A549 (cell line): ENCODE measurements at regions not wholly inside any gene's neighbourhood (a gene's known extent, or its start where the extent isn't known, plus 50 kb on each side); places are given as distances from the start of the nearest gene placed in this dataset.

Experiments used
- ATAC-seq, 2 experiments: fragments of 200-7000 bp in 1 of 2; fragments of >200 bp in 1 of 2; cut with Nextera tagmentation in 1 of 2; cut with Tn5 transposase in 1 of 2; 3 replicates each; pipeline versions ENCODE4 v1.8.0 to v1.9.1; 2018 to 2020; ENCODE audit warnings: mild to moderate bottlenecking in 1 of 2, moderate library complexity in 1 of 2
- CTCF ChIA-PET: fragments of 300-600 bp; sonication (Branson Sonifier 250); formaldehyde crosslinking; extraction: SDS; loops from one replicate; lab custom pipeline; 2021; ENCODE audit warnings: antibody characterized with exemption, inconsistent platforms; lab: Yijun Ruan, JAX
- POLR2A ChIA-PET: fragments of 350-600 bp; formaldehyde crosslinking; extraction: SDS; loops from one replicate; lab custom pipeline; 2021; ENCODE audit warnings: antibody characterized with exemption, inconsistent platforms; lab: Yijun Ruan, JAX
- DNase-seq, 2 experiments: peaks; one replicate each; pipeline versions ENCODE4 v3.0.0 to v3.0.0-alpha.2; 2011 to 2016; ENCODE audit warnings: low read depth in 1 of 2, low spot score in 1 of 2
- FAIRE-seq: peaks from 2 replicates; lab custom pipeline; 2011; peaks lifted over from hg19 to GRCh38; lab: Jason Lieb, UNC
- H3K27ac ChIP-seq, 2 experiments: fragments of >200 bp; sonication (Bioruptor Twin); formaldehyde crosslinking; 3 replicates each; pipeline ENCODE4 v1.5.1; 2016 to 2017
- H3K4me1 ChIP-seq: fragments of >200 bp; sonication (Bioruptor Twin); formaldehyde crosslinking; 3 replicates; pipeline ENCODE4 v1.6.1; 2016
- H3K4me2 ChIP-seq: fragments of >200 bp; sonication (Bioruptor Twin); formaldehyde crosslinking; 3 replicates; pipeline ENCODE4 v1.6.1; 2016
- H3K4me3 ChIP-seq: fragments of >200 bp; sonication (Bioruptor Twin); formaldehyde crosslinking; 3 replicates; pipeline ENCODE4 v1.5.1; 2016
- H3K9me3 ChIP-seq: fragments of >200 bp; sonication (Bioruptor Twin); formaldehyde crosslinking; 3 replicates; pipeline ENCODE4 v1.6.1; 2016
- CBX8 ChIP-seq: fragments of 200-600 bp; sonication (generic); IDR thresholded peaks from 2 replicates; pipeline ENCODE4 v1.6.1; 2016
- CEBPB ChIP-seq, 2 experiments: fragments of >200 bp in 1 of 2; sonication (Bioruptor Twin) in 1 of 2; formaldehyde crosslinking in 1 of 2; IDR thresholded peaks; 2 replicates each; pipeline ENCODE4 v1.6.1; 2012 to 2016
- CHD2 ChIP-seq: fragments of 150-350 bp; IDR thresholded peaks from 2 replicates; pipeline ENCODE4 v1.6.1; 2014; ENCODE audit warnings: low read length; ENCODE audit not compliant: partially characterized antibody
- CHD4 ChIP-seq: fragments of 200-600 bp; sonication (generic); IDR thresholded peaks from 2 replicates; pipeline ENCODE4 v1.6.1; 2016; ENCODE audit warnings: antibody characterized with exemption, mild to moderate bottlenecking, borderline replicate concordance
- EHF ChIP-seq: fragments of 250-450 bp; sonication (Bioruptor Pico); IDR thresholded peaks from 2 replicates; pipeline ENCODE4 v1.5.0; 2020; ENCODE audit warnings: mild to moderate bottlenecking
- EHMT2 ChIP-seq: fragments of 200-600 bp; sonication (generic); IDR thresholded peaks from 2 replicates; pipeline ENCODE4 v1.6.1; 2016; ENCODE audit warnings: antibody characterized with exemption, low read depth, mild to moderate bottlenecking, moderate library complexity
- ESRRA ChIP-seq: fragments of 150-350 bp; IDR thresholded peaks from 2 replicates; pipeline ENCODE4 v1.6.1; 2014; ENCODE audit warnings: mild to moderate bottlenecking, low read length, borderline replicate concordance
- FOSB ChIP-seq: fragments of 250-450 bp; sonication (Bioruptor Pico); IDR thresholded peaks from 2 replicates; pipeline ENCODE4 v1.5.0; 2020; ENCODE audit warnings: mild to moderate bottlenecking, moderate library complexity
- FOXS1 ChIP-seq: fragments of 250-450 bp; sonication (Bioruptor Pico); IDR thresholded peaks from 2 replicates; pipeline ENCODE4 v1.5.0; 2020; ENCODE audit warnings: mild to moderate bottlenecking, moderate library complexity
- HDAC2 ChIP-seq: fragments of 200-600 bp; sonication (generic); IDR thresholded peaks from 2 replicates; pipeline ENCODE4 v1.6.1; 2016
- HMGXB4 ChIP-seq: fragments of 250-450 bp; sonication (Bioruptor Pico); IDR thresholded peaks from 2 replicates; pipeline ENCODE4 v1.5.0; 2021; ENCODE audit warnings: mild to moderate bottlenecking, moderate library complexity, borderline replicate concordance
- HOXA7 ChIP-seq: fragments of 250-450 bp; sonication (Bioruptor Pico); IDR thresholded peaks from 2 replicates; pipeline ENCODE4 v1.5.0; 2020; ENCODE audit warnings: mild to moderate bottlenecking, moderate library complexity
- HOXB13 ChIP-seq: fragments of 250-450 bp; sonication (Bioruptor Pico); IDR thresholded peaks from 2 replicates; pipeline ENCODE4 v1.5.0; 2020; ENCODE audit warnings: low read depth, mild to moderate bottlenecking, moderate library complexity
- JUN ChIP-seq, 2 experiments: fragments of >200 bp; sonication (Bioruptor Twin); formaldehyde crosslinking; IDR thresholded peaks; 2 replicates in 1 of 2; 3 replicates in 1 of 2; pipeline ENCODE4 v1.6.1; 2016 to 2017
- JUNB ChIP-seq: fragments of >200 bp; sonication (Bioruptor Twin); formaldehyde crosslinking; IDR thresholded peaks from 2 replicates; pipeline ENCODE4 v1.6.1; 2016
- KDM1A ChIP-seq: fragments of 200-600 bp; sonication (generic); IDR thresholded peaks from 2 replicates; pipeline ENCODE4 v1.6.1; 2016; ENCODE audit warnings: low read depth, mild to moderate bottlenecking
- MAFK ChIP-seq: fragments of 450-650 bp; IDR thresholded peaks from 2 replicates; pipeline ENCODE4 v1.6.1; 2014; ENCODE audit not compliant: partially characterized antibody
- MYC ChIP-seq: IDR thresholded peaks from 2 replicates; pipeline ENCODE4 v1.6.1; 2012; ENCODE audit warnings: mild to moderate bottlenecking, inconsistent platforms, low read length, improper control_type of control experiment, borderline replicate concordance
- NFE2L2 ChIP-seq: fragments of 150-350 bp; conservative IDR thresholded peaks from 2 replicates; pipeline ENCODE4 v1.6.1; 2014; ENCODE audit warnings: low read length
- POLR2A ChIP-seq: IDR thresholded peaks from 2 replicates; pipeline ENCODE4 v1.6.1; 2012; ENCODE audit warnings: mild to moderate bottlenecking, low read length
- RARB ChIP-seq: fragments of 250-450 bp; sonication (Bioruptor Pico); IDR thresholded peaks from 2 replicates; pipeline ENCODE4 v1.8.0; 2021; ENCODE audit warnings: mild to moderate bottlenecking, moderate library complexity
- RFX5 ChIP-seq: fragments of 450-650 bp; IDR thresholded peaks from 2 replicates; pipeline ENCODE4 v1.7.1; 2014; ENCODE audit warnings: antibody characterized with exemption, mild to moderate bottlenecking, moderate library complexity
- SREBF2 ChIP-seq: fragments of 450-650 bp; IDR thresholded peaks from 2 replicates; pipeline ENCODE4 v1.6.1; 2014; ENCODE audit warnings: mild to moderate bottlenecking, moderate library complexity
- TFCP2L1 ChIP-seq: fragments of 250-450 bp; sonication (Bioruptor Pico); IDR thresholded peaks from 2 replicates; pipeline ENCODE4 v1.5.0; 2021; ENCODE audit warnings: mild to moderate bottlenecking
- ZSCAN20 ChIP-seq: fragments of 250-450 bp; sonication (Bioruptor Pico); IDR thresholded peaks from 2 replicates; pipeline ENCODE4 v1.8.0; 2022; ENCODE audit warnings: mild to moderate bottlenecking, moderate library complexity
- WGBS: methylation state at CpG from one replicate; pipeline ENCODE4 v1.1.6; 2017; ENCODE audit errors: missing lambda C conversion rate; 5-methylcytosine and 5-hydroxymethylcytosine counted together
- TF ChIP-seq, protein P1 (sequence below): IDR thresholded peaks from 2 replicates; pipeline ENCODE4 v1.6.1; 2012
- TF ChIP-seq, protein P2 (sequence below): fragments of 450-650 bp; IDR thresholded peaks from 2 replicates; pipeline ENCODE4 v1.6.1; 2014; ENCODE audit warnings: antibody characterized with exemption
- TF ChIP-seq, protein P3 (sequence below): fragments of >200 bp; sonication (Bioruptor Twin); formaldehyde crosslinking; IDR thresholded peaks from 2 replicates; pipeline ENCODE4 v1.6.1; 2016
- TF ChIP-seq, protein P4 (sequence below): fragments of 200-600 bp; sonication (generic); IDR thresholded peaks from 2 replicates; pipeline ENCODE4 v1.6.1; 2016; ENCODE audit warnings: antibody characterized with exemption, mild to moderate bottlenecking, moderate library complexity
- TF ChIP-seq, protein P5 (sequence below): IDR thresholded peaks from 2 replicates; pipeline ENCODE4 v1.6.1; 2012; ENCODE audit warnings: low read depth, borderline replicate concordance

GRCh38 chr6:9943026-9943425 is 471.8 kb downstream of the TFAP2A start:
- FAIRE-seq (no peak), DNase-seq (no peak), ATAC-seq (no peak)
- 77% methylated on average over 9 of the region's 9 CpGs for WGBS
- no peak overlapping the region for H3K27ac ChIP-seq
- POLR2A ChIA-PET = no interaction called here
- no peaks in the 10 kb centered on the region for H3K4me1 ChIP-seq
- H3K9me3 ChIP-seq = no peaks in the 10 kb centered on the region
- no peak overlapping the region for H3K4me3 ChIP-seq
- TF ChIP-seq JUNB (no peak), HOXA7 (CRISPR knock-in tag) (no peak), KDM1A (no peak), HMGXB4 (CRISPR knock-in tag) (no peak), RARB (no peak), POLR2A (no peak), RFX5 (no peak), SREBF2 (no peak), FOXS1 (no peak), JUN (IDR thresholded peaks at IDR 0.05) (no peak), HDAC2 (no peak), CHD2 (no peak), ZSCAN20 (CRISPR knock-in tag) (no peak), FOSB (CRISPR knock-in tag) (no peak), NFE2L2 (no peak), MAFK (no peak)
- TF ChIP-seq, protein P1, sequence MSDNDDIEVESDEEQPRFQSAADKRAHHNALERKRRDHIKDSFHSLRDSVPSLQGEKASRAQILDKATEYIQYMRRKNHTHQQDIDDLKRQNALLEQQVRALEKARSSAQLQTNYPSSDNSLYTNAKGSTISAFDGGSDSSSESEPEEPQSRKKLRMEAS = no peak
- TF ChIP-seq, protein P2, sequence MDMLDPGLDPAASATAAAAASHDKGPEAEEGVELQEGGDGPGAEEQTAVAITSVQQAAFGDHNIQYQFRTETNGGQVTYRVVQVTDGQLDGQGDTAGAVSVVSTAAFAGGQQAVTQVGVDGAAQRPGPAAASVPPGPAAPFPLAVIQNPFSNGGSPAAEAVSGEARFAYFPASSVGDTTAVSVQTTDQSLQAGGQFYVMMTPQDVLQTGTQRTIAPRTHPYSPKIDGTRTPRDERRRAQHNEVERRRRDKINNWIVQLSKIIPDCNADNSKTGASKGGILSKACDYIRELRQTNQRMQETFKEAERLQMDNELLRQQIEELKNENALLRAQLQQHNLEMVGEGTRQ = no peak
- CTCF ChIA-PET = no interaction called here
- H3K4me2 ChIP-seq = no peak overlapping the region

- Histone ChIP-seq H3K4me3 (no peak overlapping the region), H3K27ac (no peak overlapping the region)
- DNase-seq = no peak
- WGBS = 96% methylated on average over 9 of the region's 26 CpGs
- POLR2A ChIA-PET = no interaction called here
- TF ChIP-seq HOXB13 (no peak), CBX8 (no peak), ZSCAN20 (CRISPR knock-in tag) (no peak)
- TF ChIP-seq, all 56 proteins: peak for 0
- Histone ChIP-seq H3K4me2 (no peak overlapping the region), H3K9me3 (no peaks in the 10 kb centered on the region), H3K4me1 (no peaks in the 10 kb centered on the region)
- CTCF ChIA-PET = no interaction called here
- no peak for ATAC-seq
- FAIRE-seq = no peak
These were observed 472.7 kb downstream of the TFAP2A start for GRCh38 chr6:9942131-9942530.

GRCh38 chr6:9938801-9939200 is 476.1 kb downstream of the TFAP2A start:
- Histone ChIP-seq H3K4me3 (no peak overlapping the region), H3K27ac (no peak overlapping the region), H3K4me1 (no peaks in the 10 kb centered on the region), H3K4me2 (no peak overlapping the region), H3K9me3 (no peaks in the 10 kb centered on the region)
- ChIA-PET POLR2A (no interaction called here), CTCF (no interaction called here)
- ATAC-seq (no peak), DNase-seq (no peak), FAIRE-seq (no peak)
- WGBS = 75% methylated on average over 7 of the region's 7 CpGs
- TF ChIP-seq HDAC2 (no peak), CBX8 (no peak), MYC (no peak), MAFK (no peak), EHMT2 (no peak), FOSB (CRISPR knock-in tag) (no peak), TFCP2L1 (no peak), ESRRA (no peak), CEBPB (IDR thresholded peaks at IDR 0.05) (no peak), CHD4 (no peak), EHF (no peak)
- TF ChIP-seq, protein P2 = no peak
- TF ChIP-seq, protein P3, sequence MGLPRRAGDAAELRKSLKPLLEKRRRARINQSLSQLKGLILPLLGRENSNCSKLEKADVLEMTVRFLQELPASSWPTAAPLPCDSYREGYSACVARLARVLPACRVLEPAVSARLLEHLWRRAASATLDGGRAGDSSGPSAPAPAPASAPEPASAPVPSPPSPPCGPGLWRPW = no peak
- TF ChIP-seq, protein P4, sequence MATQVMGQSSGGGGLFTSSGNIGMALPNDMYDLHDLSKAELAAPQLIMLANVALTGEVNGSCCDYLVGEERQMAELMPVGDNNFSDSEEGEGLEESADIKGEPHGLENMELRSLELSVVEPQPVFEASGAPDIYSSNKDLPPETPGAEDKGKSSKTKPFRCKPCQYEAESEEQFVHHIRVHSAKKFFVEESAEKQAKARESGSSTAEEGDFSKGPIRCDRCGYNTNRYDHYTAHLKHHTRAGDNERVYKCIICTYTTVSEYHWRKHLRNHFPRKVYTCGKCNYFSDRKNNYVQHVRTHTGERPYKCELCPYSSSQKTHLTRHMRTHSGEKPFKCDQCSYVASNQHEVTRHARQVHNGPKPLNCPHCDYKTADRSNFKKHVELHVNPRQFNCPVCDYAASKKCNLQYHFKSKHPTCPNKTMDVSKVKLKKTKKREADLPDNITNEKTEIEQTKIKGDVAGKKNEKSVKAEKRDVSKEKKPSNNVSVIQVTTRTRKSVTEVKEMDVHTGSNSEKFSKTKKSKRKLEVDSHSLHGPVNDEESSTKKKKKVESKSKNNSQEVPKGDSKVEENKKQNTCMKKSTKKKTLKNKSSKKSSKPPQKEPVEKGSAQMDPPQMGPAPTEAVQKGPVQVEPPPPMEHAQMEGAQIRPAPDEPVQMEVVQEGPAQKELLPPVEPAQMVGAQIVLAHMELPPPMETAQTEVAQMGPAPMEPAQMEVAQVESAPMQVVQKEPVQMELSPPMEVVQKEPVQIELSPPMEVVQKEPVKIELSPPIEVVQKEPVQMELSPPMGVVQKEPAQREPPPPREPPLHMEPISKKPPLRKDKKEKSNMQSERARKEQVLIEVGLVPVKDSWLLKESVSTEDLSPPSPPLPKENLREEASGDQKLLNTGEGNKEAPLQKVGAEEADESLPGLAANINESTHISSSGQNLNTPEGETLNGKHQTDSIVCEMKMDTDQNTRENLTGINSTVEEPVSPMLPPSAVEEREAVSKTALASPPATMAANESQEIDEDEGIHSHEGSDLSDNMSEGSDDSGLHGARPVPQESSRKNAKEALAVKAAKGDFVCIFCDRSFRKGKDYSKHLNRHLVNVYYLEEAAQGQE = no peak
- TF ChIP-seq, protein P5, sequence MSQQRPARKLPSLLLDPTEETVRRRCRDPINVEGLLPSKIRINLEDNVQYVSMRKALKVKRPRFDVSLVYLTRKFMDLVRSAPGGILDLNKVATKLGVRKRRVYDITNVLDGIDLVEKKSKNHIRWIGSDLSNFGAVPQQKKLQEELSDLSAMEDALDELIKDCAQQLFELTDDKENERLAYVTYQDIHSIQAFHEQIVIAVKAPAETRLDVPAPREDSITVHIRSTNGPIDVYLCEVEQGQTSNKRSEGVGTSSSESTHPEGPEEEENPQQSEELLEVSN = no peak
